ENCODE measurements at regions not wholly inside any gene's neighbourhood (a gene's known extent, or its start where the extent isn't known, plus 50 kb on each side); places are given as distances from the start of the nearest gene placed in this dataset.
A peak's percentile ranks its signal among the peaks of the same experiment; 100 is the strongest.

- ChIA-PET CTCF (no interaction called here), POLR2A (no interaction called here)
- Mint-ChIP-seq H3K27ac (no peak overlapping the region), H3K36me3 (ENCODE audit: low read depth) (no peaks in the 10 kb centered on the region), H3K4me3 (no peak overlapping the region), H3K27me3 (peaks cover 11% of the 10 kb centered on the region), H3K9me3 (no peaks in the 10 kb centered on the region), H3K4me1 (peaks cover 13% of the 10 kb centered on the region)
- no peak for DNase-seq
These were observed 248.2 kb downstream of the QKI start for GRCh38 chr6:163662604-163663225.

- CTCF ChIA-PET, result interaction anchor here (0.5 to 0.6 kb wide), 2 partner anchors 52 to 146 kb away, joined by 3 read pairs; no protein-coding TSS in a partner anchor
- Mint-ChIP-seq H3K27ac (peak overlapping the region; percentile 54), H3K4me1 (peaks cover 5% of the 10 kb centered on the region), H3K9me3 (no peaks in the 10 kb centered on the region), H3K36me3 (ENCODE audit: low read depth) (no peaks in the 10 kb centered on the region), H3K27me3 (peaks cover 15% of the 10 kb centered on the region), H3K4me3 (no peak overlapping the region)
- POLR2A ChIA-PET, result no interaction called here
- no peak for DNase-seq
These were observed 246.8 kb downstream of the QKI start for GRCh38 chr6:163661272-163661671.

GRCh38 chr6:163659803-163660202, 245.3 kb downstream of the QKI start:
- Mint-ChIP-seq H3K27ac (no peak overlapping the region), H3K9me3 (peaks cover 3% of the 10 kb centered on the region), H3K4me1 (peaks cover 5% of the 10 kb centered on the region), H3K36me3 (ENCODE audit: low read depth) (no peaks in the 10 kb centered on the region), H3K4me3 (no peak overlapping the region), H3K27me3 (peaks cover 16% of the 10 kb centered on the region)
- ChIA-PET CTCF (no interaction called here), POLR2A (no interaction called here)
- no peak for DNase-seq

GRCh38 chr6:163655217-163656121, 241.0 kb downstream of the QKI start:
- H3K27me3 Mint-ChIP-seq, result peaks cover 18% of the 10 kb centered on the region

GRCh38 chr6:163651915-163652668, 237.6 kb downstream of the QKI start:
- no peak overlapping the region for H3K27ac Mint-ChIP-seq
- DNase-seq, result no peak
- H3K4me1 Mint-ChIP-seq, result no peaks in the 10 kb centered on the region
- peaks cover 3% of the 10 kb centered on the region for H3K9me3 Mint-ChIP-seq
- no peak overlapping the region for H3K4me3 Mint-ChIP-seq
- ChIA-PET POLR2A (no interaction called here), CTCF (no interaction called here)
- H3K27me3 Mint-ChIP-seq, result peaks cover 7% of the 10 kb centered on the region
- no peaks in the 10 kb centered on the region for H3K36me3 Mint-ChIP-seq (ENCODE audit: low read depth)

More at GRCh38 chr6:163655217-163656121, 241.0 kb downstream of the QKI start:
- no peak for DNase-seq
- ChIA-PET CTCF (no interaction called here), POLR2A (no interaction called here)
- no peak overlapping the region for H3K27ac Mint-ChIP-seq
- H3K4me3 Mint-ChIP-seq, result no peak overlapping the region
- H3K9me3 Mint-ChIP-seq, result peaks cover 3% of the 10 kb centered on the region
- H3K4me1 Mint-ChIP-seq, result no peaks in the 10 kb centered on the region
- no peaks in the 10 kb centered on the region for H3K36me3 Mint-ChIP-seq (ENCODE audit: low read depth)

- Mint-ChIP-seq H3K9me3 (peaks cover 3% of the 10 kb centered on the region), H3K36me3 (ENCODE audit: low read depth) (no peaks in the 10 kb centered on the region), H3K4me3 (no peak overlapping the region), H3K27ac (no peak overlapping the region), H3K4me1 (no peaks in the 10 kb centered on the region), H3K27me3 (peaks cover 3% of the 10 kb centered on the region)
- ChIA-PET CTCF (interaction anchor here (0.8 kb wide), 1 partner anchor 15 kb away, joined by 4 read pairs; no protein-coding TSS in a partner anchor), POLR2A (no interaction called here)
- no peak for DNase-seq
These were observed 236.9 kb downstream of the QKI start for GRCh38 chr6:163651426-163651825.

- DNase-seq, result no peak
- Mint-ChIP-seq H3K9me3 (no peaks in the 10 kb centered on the region), H3K4me1 (no peaks in the 10 kb centered on the region), H3K27me3 (peaks cover 2% of the 10 kb centered on the region), H3K36me3 (ENCODE audit: low read depth) (no peaks in the 10 kb centered on the region), H3K4me3 (no peak overlapping the region), H3K27ac (no peak overlapping the region)
- POLR2A ChIA-PET, result no interaction called here
- CTCF ChIA-PET, result interaction anchor here (1.0 kb wide), 1 partner anchor 228 kb away, joined by 9 read pairs; no protein-coding TSS in a partner anchor
These were observed 234.3 kb downstream of the QKI start for GRCh38 chr6:163648868-163649267.

- DNase-seq, result no peak
- Mint-ChIP-seq H3K36me3 (ENCODE audit: low read depth) (no peaks in the 10 kb centered on the region), H3K27ac (no peak overlapping the region), H3K4me1 (no peaks in the 10 kb centered on the region), H3K4me3 (no peak overlapping the region), H3K9me3 (no peaks in the 10 kb centered on the region), H3K27me3 (peaks cover 2% of the 10 kb centered on the region)
- POLR2A ChIA-PET, result no interaction called here
- CTCF ChIA-PET, result no interaction called here
These were observed 233.1 kb downstream of the QKI start for GRCh38 chr6:163647624-163648023.

GRCh38 chr6:163646866-163647265, 232.3 kb downstream of the QKI start:
- no peak overlapping the region for H3K27ac Mint-ChIP-seq
- ChIA-PET CTCF (no interaction called here), POLR2A (no interaction called here)
- no peak overlapping the region for H3K4me3 Mint-ChIP-seq
- H3K36me3 Mint-ChIP-seq (ENCODE audit: low read depth), result no peaks in the 10 kb centered on the region
- no peaks in the 10 kb centered on the region for H3K9me3 Mint-ChIP-seq
- peaks cover 1% of the 10 kb centered on the region for H3K27me3 Mint-ChIP-seq
- H3K4me1 Mint-ChIP-seq, result no peaks in the 10 kb centered on the region
- no peak for DNase-seq

GRCh38 chr6:163646133-163646532, 231.6 kb downstream of the QKI start:
- CTCF ChIA-PET, result no interaction called here

GRCh38 chr6:163645560-163645959, 231.0 kb downstream of the QKI start:
- Mint-ChIP-seq H3K4me3 (no peak overlapping the region), H3K27ac (no peak overlapping the region), H3K27me3 (no peaks in the 10 kb centered on the region), H3K4me1 (no peaks in the 10 kb centered on the region), H3K36me3 (ENCODE audit: low read depth) (no peaks in the 10 kb centered on the region), H3K9me3 (no peaks in the 10 kb centered on the region)
- CTCF ChIA-PET, result no interaction called here
- no peak for DNase-seq
- POLR2A ChIA-PET, result no interaction called here

More at GRCh38 chr6:163646133-163646532, 231.6 kb downstream of the QKI start:
- POLR2A ChIA-PET, result no interaction called here
- Mint-ChIP-seq H3K9me3 (no peaks in the 10 kb centered on the region), H3K27me3 (no peaks in the 10 kb centered on the region), H3K4me1 (no peaks in the 10 kb centered on the region), H3K4me3 (no peak overlapping the region), H3K36me3 (ENCODE audit: low read depth) (no peaks in the 10 kb centered on the region), H3K27ac (no peak overlapping the region)
- no peak for DNase-seq

- Mint-ChIP-seq H3K4me3 (no peak overlapping the region), H3K27me3 (no peaks in the 10 kb centered on the region), H3K4me1 (no peaks in the 10 kb centered on the region), H3K27ac (no peak overlapping the region), H3K36me3 (ENCODE audit: low read depth) (no peaks in the 10 kb centered on the region), H3K9me3 (no peaks in the 10 kb centered on the region)
- no peak for DNase-seq
- POLR2A ChIA-PET, result no interaction called here
- CTCF ChIA-PET, result no interaction called here
These were observed 229.3 kb downstream of the QKI start for GRCh38 chr6:163643866-163644265.

GRCh38 chr6:163641706-163642105, 227.2 kb downstream of the QKI start:
- H3K27ac Mint-ChIP-seq, result no peak overlapping the region
- DNase-seq, result no peak
- H3K4me1 Mint-ChIP-seq, result no peaks in the 10 kb centered on the region
- POLR2A ChIA-PET, result no interaction called here
- CTCF ChIA-PET, result no interaction called here
- H3K4me3 Mint-ChIP-seq, result no peak overlapping the region
- no peaks in the 10 kb centered on the region for H3K36me3 Mint-ChIP-seq (ENCODE audit: low read depth)
- no peaks in the 10 kb centered on the region for H3K9me3 Mint-ChIP-seq
- H3K27me3 Mint-ChIP-seq, result no peaks in the 10 kb centered on the region
